K562 (cell line): ENCODE measurements at regions not wholly inside any gene's neighbourhood (a gene's known extent, or its start where the extent isn't known, plus 50 kb on each side); places are given as distances from the start of the nearest gene placed in this dataset.

Experiments used
- CREBBP ChIP-seq: IDR thresholded peaks from one replicate; pipeline ENCODE4 v1.6.1; 2012; ENCODE audit warnings: low read depth, mild to moderate bottlenecking, control low read depth, inconsistent platforms, low read length
- CTCF ChIP-seq, 3 experiments: IDR thresholded peaks in 2 of 3; conservative IDR thresholded peaks in 1 of 3; 2 replicates each; pipeline ENCODE4 v1.5.1; 2011 to 2012; ENCODE audit warnings: low read length in 3 of 3, mild to moderate bottlenecking in 3 of 3, control low read depth in 2 of 3, improper control_type of control experiment in 1 of 3, inconsistent platforms in 1 of 3, low read depth in 1 of 3, mixed read lengths in 1 of 3, moderate library complexity in 1 of 3; ENCODE audit not compliant: insufficient read depth in 2 of 3
- MYNN ChIP-seq, 2 experiments: sonication (generic); formaldehyde crosslinking in 1 of 2; IDR thresholded peaks; 2 replicates each; pipeline versions ENCODE4 v1.5.0 to v1.6.1; 2016 to 2020; ENCODE audit warnings: antibody characterized with exemption in 1 of 2, missing genetic modification reagents in 1 of 2
- NFXL1 ChIP-seq: fragments of 450-650 bp; formaldehyde crosslinking; IDR thresholded peaks from 2 replicates; pipeline ENCODE4 v1.4.0; 2021; ENCODE audit warnings: mild to moderate bottlenecking
- NR2C2 ChIP-seq, 2 experiments: fragments of 200-800 bp in 1 of 2; sonication (Bioruptor generic) in 1 of 2; sonication (generic) in 1 of 2; formaldehyde crosslinking in 1 of 2; IDR thresholded peaks; 2 replicates each; pipeline versions ENCODE4 v1.6.1 to v1.8.0; 2016 to 2022; ENCODE audit warnings: mild to moderate bottlenecking in 1 of 2, missing compliant biosample characterization in 1 of 2, missing genetic modification characterization in 1 of 2, missing genetic modification reagents in 1 of 2
- PATZ1 ChIP-seq: fragments of 250-450 bp; sonication (Bioruptor Pico); IDR thresholded peaks from 2 replicates; pipeline ENCODE4 v1.5.0; 2020; ENCODE audit warnings: mild to moderate bottlenecking, borderline replicate concordance
- POLR2H ChIP-seq: IDR thresholded peaks from 2 replicates; pipeline ENCODE4 v1.6.1; 2016; ENCODE audit warnings: missing genetic modification characterization, low read depth, mild to moderate bottlenecking, control low read depth, missing compliant biosample characterization, moderate library complexity
- RFX7 ChIP-seq: fragments of 250-450 bp; sonication (Bioruptor Pico); IDR thresholded peaks from 2 replicates; pipeline ENCODE4 v1.5.1; 2021; ENCODE audit warnings: mild to moderate bottlenecking
- SNRNP70 ChIP-seq: fragments of 200-400 bp; formaldehyde crosslinking; optimal IDR thresholded peaks from 2 replicates; pipeline ENCODE3; 2017; ENCODE audit warnings: low read depth, low read length
- TAF1 ChIP-seq: IDR thresholded peaks from 2 replicates; pipeline ENCODE4 v1.6.1; 2011; ENCODE audit warnings: mild to moderate bottlenecking, low read length, moderate library complexity; ENCODE audit not compliant: insufficient read depth, control insufficient read depth, severe bottlenecking; ENCODE audit errors: extremely low read depth
- ZBTB9 ChIP-seq: fragments of 450-650 bp; formaldehyde crosslinking; IDR thresholded peaks from 2 replicates; pipeline ENCODE4 v1.4.0; 2020; ENCODE audit warnings: mild to moderate bottlenecking, moderate library complexity
- ZNF274 ChIP-seq: IDR thresholded peaks from 2 replicates; pipeline ENCODE4 v1.6.1; 2011; ENCODE audit warnings: low read depth, mild to moderate bottlenecking, low read length, moderate library complexity, borderline replicate concordance
- ZNF407 ChIP-seq: fragments of 450-650 bp; IDR thresholded peaks from 2 replicates; pipeline ENCODE4 v1.6.1; 2016; ENCODE audit warnings: low read depth

- no peak for TF ChIP-seq CTCF (IDR thresholded peaks at IDR 0.05 in 2 of 3, conservative IDR thresholded peaks at IDR 0.05 in 1 of 3; ENCODE audit: insufficient read depth in 2 of 3, low read depth in 1 of 3, low read length in 3 of 3)
- TF ChIP-seq NR2C2 (CRISPR knock-in tag; IDR thresholded peaks at IDR 0.05): no peak
- no peak for TF ChIP-seq NR2C2 (tag; IDR thresholded peaks at IDR 0.05)
- no peak for TF ChIP-seq TAF1
- no peak for TF ChIP-seq ZBTB9 (CRISPR knock-in tag)
- no peak for TF ChIP-seq MYNN (IDR thresholded peaks at IDR 0.05)
- no peak for TF ChIP-seq MYNN (CRISPR knock-in tag; IDR thresholded peaks at IDR 0.05)
- TF ChIP-seq NFXL1 (CRISPR knock-in tag): no peak
- no peak for TF ChIP-seq POLR2H
- no peak for TF ChIP-seq CREBBP
- TF ChIP-seq RFX7 (CRISPR knock-in tag): no peak
- no peak for TF ChIP-seq PATZ1 (CRISPR knock-in tag)
- no peak for TF ChIP-seq SNRNP70
- TF ChIP-seq ZNF274: no peak
- no peak for TF ChIP-seq ZNF407
Measured at GRCh38 chr16:5442054-5442453, 344.5 kb upstream of the EEF2KMT start.
